ENCODE measurements at regions not wholly inside any gene's neighbourhood (a gene's known extent, or its start where the extent isn't known, plus 50 kb on each side); places are given as distances from the start of the nearest gene placed in this dataset.
"Not testable (repeated sequence)": the region's sequence is repeated elsewhere in the genome, so short reads cannot be mapped to it uniquely, and the experiment has no call there.

GRCh38 chr13:104584481-104584880 is 1518.3 kb upstream of the SLC10A2 start:
- no peak for DNase-seq (ENCODE audit: low read depth, low spot score)

DNA sequence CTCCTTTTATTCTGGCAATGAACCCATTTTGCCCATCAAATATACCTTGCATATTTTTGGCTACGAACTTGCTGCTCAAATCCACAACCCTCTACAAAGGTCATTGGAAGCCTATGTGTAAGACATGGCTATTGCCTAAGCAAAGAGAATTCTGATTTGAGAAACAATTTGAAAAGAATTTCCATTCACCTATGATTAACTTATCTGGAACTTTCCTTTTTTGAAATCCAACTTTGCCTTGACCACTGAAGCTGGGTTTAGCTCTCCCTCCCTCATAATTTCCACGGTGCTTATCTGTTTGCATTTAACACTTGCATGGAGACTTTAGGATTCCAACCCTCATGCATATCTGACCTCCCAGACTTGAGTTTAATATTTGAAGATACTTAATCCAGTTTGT is 1514.7 kb upstream of the SLC10A2 start:
- DNase-seq (ENCODE audit: low read depth, low spot score) = no peak

DNA sequence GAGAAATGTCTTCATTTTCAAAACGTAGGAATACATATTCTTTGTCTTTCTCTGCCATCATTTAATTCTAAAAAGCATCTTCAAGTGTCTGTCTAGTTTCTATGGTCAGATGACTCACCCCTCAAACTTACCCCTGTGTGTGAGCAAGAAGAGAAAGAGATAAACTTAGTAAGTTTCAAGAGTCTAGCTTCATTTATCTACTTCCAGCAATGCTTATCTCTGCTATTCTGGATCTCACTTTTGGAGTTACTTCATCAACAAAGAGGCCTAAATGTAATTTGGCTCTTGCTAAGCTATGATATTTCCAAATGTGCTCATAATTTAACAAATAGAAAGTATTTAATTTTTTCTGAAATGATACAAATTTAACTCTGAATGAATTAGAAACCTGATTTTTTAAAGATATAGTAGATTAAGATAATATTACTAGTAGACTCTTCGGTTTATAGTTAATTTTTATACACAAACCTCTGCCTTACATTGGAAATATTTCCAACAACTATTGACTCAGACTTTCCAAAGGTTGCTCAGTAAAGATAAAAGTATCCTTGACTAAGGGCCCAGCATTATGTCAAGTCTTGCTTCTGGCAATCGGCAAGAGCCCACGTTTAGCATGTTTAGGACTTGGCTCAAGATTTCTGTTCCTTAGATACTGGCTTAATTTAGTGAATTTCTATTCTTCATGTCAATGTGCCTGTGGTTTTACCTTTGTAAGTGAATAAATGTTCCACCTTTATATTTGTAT is 1511.0 kb upstream of the SLC10A2 start:
- no peak for DNase-seq (ENCODE audit: low read depth, low spot score)

GRCh38 chr13:104571893-104572229 is 1505.6 kb upstream of the SLC10A2 start:
- DNase-seq (ENCODE audit: low read depth, low spot score) = no peak

DNA sequence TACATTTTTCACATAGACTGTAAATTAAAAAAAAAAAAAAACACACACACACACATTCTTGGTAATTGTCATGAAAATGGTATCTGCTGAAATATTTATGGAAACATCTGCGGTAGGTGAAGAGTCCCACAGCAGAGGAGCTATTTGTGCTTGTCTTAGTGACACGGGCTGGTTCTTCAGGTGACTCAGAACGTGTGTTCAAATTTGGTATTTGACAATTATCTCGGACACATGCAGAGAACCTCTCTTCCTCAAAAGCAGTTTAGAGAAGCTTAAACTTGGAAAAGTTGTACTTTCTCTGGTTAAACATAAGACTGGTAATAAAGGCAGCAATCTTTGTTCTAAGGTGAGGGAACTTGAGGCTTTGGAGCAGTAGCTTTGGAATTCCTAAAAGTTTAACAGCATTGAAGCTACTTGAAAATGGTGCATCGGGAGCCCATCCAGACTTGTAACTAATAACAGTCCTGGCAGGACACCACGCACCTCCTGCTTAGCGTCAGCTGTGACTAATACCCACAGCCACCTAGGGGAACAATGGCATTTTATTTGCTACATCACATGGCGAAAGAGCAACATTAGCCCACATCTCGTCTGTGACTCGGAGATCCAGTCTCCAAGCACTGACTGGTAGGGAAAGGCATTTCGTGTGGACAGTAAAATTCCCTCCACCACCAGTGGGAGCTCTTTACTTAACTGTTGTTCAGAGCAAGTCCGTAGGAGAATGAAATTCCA is 1505.1 kb upstream of the SLC10A2 start:
- no peak for DNase-seq (ENCODE audit: low read depth, low spot score)

DNA sequence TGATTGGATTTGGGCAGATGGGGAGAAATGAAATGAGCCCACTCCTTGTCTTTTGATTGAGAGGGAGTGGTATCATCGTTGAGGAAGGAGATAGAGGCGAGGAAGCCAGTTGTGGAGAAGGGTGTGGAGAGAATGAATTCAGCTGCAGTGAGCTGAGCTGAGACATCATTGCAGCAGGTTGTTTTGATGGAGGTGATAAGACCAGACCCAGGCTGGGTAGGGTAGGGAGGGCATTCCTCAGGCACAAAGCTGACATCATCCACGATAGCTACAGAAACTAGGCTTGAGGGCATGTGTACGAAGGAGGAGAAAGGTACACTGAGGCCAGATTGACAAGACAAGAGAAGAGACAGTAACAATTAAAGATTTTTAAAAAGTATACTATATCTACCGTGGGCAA is 1500.9 kb upstream of the SLC10A2 start:
- DNase-seq (ENCODE audit: low read depth, low spot score) = no peak

- DNase-seq (ENCODE audit: low read depth, low spot score) = no peak
These were observed 1499.7 kb upstream of the SLC10A2 start for GRCh38 chr13:104565888-104566287.

DNA sequence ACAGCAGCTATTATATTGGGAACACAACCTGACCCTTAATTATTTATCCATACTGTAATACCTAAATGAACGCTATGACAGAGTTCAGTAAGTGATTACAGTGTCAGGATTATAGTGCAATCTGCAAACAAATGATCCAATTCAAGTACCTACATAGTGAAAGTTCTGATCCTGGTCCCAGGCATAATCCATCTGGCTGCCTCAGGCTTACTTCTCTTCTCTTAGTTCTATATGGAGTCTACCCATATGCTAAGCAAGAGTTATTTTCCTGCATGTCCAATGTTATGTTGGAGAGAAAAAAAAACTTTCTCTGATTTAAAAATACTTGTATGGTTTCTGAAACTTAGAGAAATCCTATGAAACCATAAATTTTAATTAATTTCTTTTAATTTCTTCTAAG is 1487.7 kb upstream of the SLC10A2 start:
- DNase-seq (ENCODE audit: low read depth, low spot score) = no peak

DNA sequence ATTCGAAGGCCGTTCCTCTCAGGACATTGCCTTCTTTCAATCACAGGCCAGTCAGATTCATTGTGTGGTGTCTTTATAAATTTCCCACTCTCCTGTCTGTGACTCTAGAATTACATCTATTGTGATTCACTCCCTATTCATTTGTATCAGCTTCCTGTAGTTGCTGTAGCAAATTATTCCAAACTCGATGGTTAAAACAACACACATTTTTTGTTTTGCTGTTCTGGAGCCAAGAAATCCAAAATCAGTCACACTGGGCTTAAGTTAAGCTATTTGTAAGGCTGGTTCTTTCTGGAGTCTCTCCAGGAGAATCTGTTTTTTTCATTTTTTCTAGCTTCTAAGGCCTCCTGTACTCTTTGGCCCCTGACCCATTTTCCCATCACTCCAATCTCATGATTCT is 1487.0 kb upstream of the SLC10A2 start:
- no peak for DNase-seq (ENCODE audit: low read depth, low spot score)

DNA sequence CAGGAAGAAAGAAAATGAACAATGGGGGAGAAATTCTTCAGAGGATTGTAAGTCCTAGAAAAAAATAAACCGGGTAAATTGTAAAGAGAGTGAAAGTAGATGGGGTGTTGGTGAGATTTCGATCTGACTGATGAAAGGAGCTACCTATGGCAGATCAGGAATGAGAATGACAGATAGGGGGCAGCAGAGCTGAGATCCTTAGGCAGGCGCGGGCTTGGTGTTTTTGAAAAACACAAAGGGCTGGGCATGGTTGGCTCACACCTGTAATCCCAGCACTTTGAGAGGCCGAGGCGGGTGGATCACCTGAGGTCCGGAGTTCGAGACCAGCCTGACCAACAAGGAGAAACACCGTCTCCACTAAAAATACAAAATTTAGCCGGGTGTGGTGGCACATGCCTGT is 1468.6 kb upstream of the SLC10A2 start:
- DNase-seq (ENCODE audit: low read depth, low spot score) = no peak

GRCh38 chr13:104532132-104532531 is 1465.9 kb upstream of the SLC10A2 start:
- no peak for DNase-seq (ENCODE audit: low read depth, low spot score)

GRCh38 chr13:104530741-104531140 is 1464.5 kb upstream of the SLC10A2 start:
- DNase-seq (ENCODE audit: low read depth, low spot score) = no peak

DNA sequence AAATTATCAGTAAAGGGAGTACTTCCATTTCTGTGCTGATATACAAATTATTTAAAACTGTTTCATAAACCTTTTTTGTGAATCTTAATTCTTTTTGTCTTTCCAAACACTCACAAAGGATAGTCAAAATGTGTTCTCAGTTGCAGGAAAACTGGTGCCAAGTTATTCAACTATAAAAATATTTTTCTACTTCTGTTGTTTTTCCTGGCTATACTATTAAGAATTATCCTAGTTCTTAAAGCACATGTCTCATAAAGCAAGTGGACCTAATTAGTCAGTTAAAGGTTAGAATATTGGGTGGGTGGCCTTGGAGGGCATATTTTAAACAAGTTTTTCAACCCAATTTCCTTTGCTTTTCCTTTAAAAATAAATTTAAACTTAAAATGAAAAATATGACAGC is 1460.3 kb upstream of the SLC10A2 start:
- no peak for DNase-seq (ENCODE audit: low read depth, low spot score)

DNA sequence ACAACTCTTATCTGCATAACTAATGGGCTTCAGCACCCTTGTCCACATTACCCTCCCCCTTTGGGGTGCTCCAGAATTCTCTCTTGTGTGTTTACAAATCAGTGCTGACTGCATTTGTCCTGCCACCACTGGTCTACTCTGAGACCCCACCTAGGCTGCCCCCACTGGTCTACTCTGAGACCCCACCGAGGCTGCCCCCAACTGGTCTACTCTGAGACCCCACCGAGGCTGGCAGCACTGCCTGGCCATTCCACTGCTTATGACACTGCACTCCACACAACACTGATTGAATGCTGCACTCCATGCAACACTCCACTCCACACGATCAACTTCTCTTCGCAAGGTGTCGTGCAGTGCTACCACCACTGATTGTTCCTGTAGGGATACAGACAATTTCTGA is 1459.2 kb upstream of the SLC10A2 start:
- DNase-seq (ENCODE audit: low read depth, low spot score) = no peak

DNA sequence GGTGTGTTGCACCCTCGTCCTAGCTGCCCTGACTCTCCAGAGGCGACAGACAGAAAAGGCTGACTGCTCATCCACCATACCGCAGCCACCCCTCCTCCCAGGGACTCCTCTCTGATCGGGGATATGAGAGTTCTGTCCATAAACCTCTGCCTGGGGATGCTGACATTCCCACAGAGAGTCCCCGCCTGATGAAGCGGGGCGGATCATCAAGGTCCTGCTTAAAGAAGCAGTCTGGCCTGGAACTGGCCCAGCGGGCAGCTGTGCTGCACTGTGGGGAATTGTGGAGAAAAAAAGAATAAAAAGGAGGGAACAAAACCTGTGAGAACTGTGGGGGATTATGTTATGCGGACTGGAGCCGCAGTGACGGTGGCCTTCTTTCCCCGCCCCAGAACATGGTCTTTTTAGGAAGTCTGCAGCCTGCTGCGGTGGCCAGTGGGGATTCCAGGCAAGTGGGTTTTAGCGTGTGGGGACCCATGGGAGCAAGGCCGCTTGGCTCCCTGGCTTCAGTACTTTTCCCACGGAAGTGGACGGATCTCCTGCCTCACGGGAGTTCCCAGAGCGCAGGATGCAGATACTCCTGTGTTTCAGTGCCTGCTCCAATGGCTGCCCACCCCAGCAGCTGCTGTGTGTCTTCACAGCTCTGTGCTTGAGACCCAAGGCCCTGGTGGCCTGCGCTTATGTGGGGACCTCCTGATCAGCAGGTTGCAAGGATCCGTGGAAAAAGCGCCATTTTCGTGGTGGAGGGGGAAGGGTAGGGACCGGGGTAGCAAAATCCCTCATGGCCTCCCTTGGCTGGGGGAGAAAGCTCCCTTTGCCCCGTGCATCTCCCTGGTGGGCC is 1456.2 kb upstream of the SLC10A2 start:
- DNase-seq (ENCODE audit: low read depth, low spot score) = no peak

GRCh38 chr13:104510422-104510821 is 1444.2 kb upstream of the SLC10A2 start:
- DNase-seq (ENCODE audit: low read depth, low spot score) = no peak

DNA sequence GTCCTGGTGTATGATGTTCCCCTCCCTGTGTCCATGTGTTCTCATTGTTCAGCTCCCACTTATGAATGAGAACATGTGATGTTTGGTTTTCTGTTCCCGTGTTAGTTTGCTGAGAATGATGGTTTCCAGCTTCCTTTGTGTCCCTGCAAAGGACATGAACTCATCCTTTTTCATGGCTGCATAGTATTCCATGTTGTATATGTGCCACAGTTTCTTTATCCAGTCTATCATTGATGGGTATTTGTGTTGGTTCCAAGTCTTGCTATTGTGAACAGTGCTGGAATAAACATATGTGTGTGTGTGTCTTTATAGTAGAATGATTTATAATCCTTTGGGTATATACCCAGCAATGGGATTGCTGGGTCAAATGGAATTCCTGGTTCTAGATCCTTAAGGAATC is 1427.3 kb upstream of the SLC10A2 start:
- not testable (repeated sequence) for DNase-seq (ENCODE audit: low read depth, low spot score)

GRCh38 chr13:104491916-104492315 is 1425.7 kb upstream of the SLC10A2 start:
- no peak for DNase-seq (ENCODE audit: low read depth, low spot score)

- DNase-seq (ENCODE audit: low read depth, low spot score) = no peak
These were observed 1420.8 kb upstream of the SLC10A2 start for GRCh38 chr13:104487006-104487405.

- DNase-seq (ENCODE audit: low read depth, low spot score) = no peak
These were observed 1419.4 kb upstream of the SLC10A2 start for GRCh38 chr13:104485571-104485970.

DNA sequence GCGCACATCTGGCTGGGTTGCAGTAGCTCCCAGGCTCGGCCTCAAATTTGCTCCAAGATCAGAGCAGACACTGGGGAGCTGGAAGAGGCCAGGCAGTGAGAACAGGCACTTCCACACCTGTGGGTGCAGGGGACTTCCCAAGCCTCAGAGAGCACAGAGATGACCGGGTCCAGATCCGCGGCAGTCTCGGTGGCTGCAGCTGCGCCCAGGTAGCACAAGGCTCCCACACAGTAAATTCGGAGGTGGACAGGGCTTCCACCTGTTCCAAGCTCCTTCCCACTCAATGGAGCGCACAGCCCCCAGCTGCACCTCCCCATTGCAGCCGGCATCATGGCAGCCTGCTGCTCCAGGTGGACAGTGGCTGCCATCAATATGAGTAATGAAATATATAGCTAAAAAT is 1417.4 kb upstream of the SLC10A2 start:
- DNase-seq (ENCODE audit: low read depth, low spot score) = no peak

GRCh38 chr13:104477261-104477660 is 1411.0 kb upstream of the SLC10A2 start:
- DNase-seq (ENCODE audit: low read depth, low spot score) = no peak

DNA sequence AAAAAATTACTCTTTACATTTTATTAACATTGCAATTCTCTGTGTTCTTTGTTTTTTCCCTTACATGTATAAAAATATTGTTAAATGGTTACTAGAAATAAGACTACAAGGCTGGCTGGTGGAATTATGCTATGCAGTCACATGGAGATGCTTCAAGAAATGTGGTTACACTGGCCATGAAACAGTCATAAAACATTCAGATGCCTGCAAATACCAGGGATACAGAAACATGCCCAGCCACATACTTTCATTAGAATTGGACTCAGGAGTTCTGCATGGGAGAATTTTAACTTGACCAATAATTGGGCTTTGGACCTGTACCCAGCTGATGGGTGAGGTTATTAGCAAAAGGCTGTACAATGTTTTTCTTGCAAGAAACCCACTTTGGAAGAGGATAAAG is 1407.7 kb upstream of the SLC10A2 start:
- DNase-seq (ENCODE audit: low read depth, low spot score) = no peak

All from activated naive CD8-positive, alpha-beta T cell treated with anti-CD3 and anti-CD28 coated beads, Interleukin-2, amount 50 U/mL, for 16 hours (primary cell).